Heart left ventricle (tissue), 16 donors: ENCODE measurements at regions not wholly inside any gene's neighbourhood (a gene's known extent, or its start where the extent isn't known, plus 50 kb on each side); places are given as distances from the start of the nearest gene placed in this dataset.

ENCODE experiments used
- ATAC-seq, 4 donors: fragments of 200-7000 bp; cut with Tn5 transposase; one replicate each; pipeline ENCODE4 v1.9.1; 2020 to 2022; ENCODE audit warnings: moderate library complexity in 4 of 4, mild to moderate bottlenecking in 3 of 4, moderate number of reproducible peaks in 1 of 4
- DNase-seq, 5 donors: peaks; one replicate each; pipeline ENCODE4 v3.0.0-alpha.2; 2020
- H3K27ac ChIP-seq, 12 donors: fragments of 200-600 bp; sonication (generic) in 4 of 12; one replicate each; pipeline versions ENCODE4 v1.5.0 to v1.8.0; 2016 to 2022; ENCODE audit warnings: mild to moderate bottlenecking in 2 of 12
- H3K27me3 ChIP-seq, 9 donors: fragments of 200-600 bp; sonication (generic) in 2 of 9; one replicate each; pipeline versions ENCODE4 v1.5.1 to v1.8.0; 2016 to 2022; ENCODE audit warnings: mild to moderate bottlenecking in 3 of 9
- H3K36me3 ChIP-seq, 9 donors: fragments of 200-600 bp; sonication (generic) in 2 of 9; one replicate each; pipeline versions ENCODE4 v1.5.0 to v1.8.0; 2018 to 2022; ENCODE audit warnings: mild to moderate bottlenecking in 2 of 9
- H3K4me1 ChIP-seq, 12 donors: fragments of 200-600 bp; sonication (generic) in 4 of 12; one replicate each; pipeline versions ENCODE4 v1.5.0 to v1.8.0; 2016 to 2022; ENCODE audit warnings: mild to moderate bottlenecking in 3 of 12
- H3K4me3 ChIP-seq, 12 donors: fragments of 200-600 bp; sonication (generic) in 4 of 12; one replicate each; pipeline versions ENCODE4 v1.5.0 to v1.8.0; 2017 to 2022; ENCODE audit warnings: mild to moderate bottlenecking in 9 of 12, moderate library complexity in 4 of 12
- H3K9me3 ChIP-seq, 12 donors: fragments of 200-600 bp; sonication (generic) in 4 of 12; one replicate each; pipeline versions ENCODE4 v1.5.0 to v1.8.0; 2016 to 2022; ENCODE audit warnings: mild to moderate bottlenecking in 1 of 12
- CTCF ChIP-seq, 12 donors: fragments of 200-600 bp; sonication (generic) in 4 of 12; IDR thresholded peaks; one replicate each; pipeline versions ENCODE4 v1.5.0 to v1.8.0; 2018 to 2022; ENCODE audit warnings: antibody characterized with exemption in 12 of 12, mild to moderate bottlenecking in 5 of 12
- POLR2A ChIP-seq, 2 donors: fragments of 450-650 bp; IDR thresholded peaks; one replicate each; pipeline ENCODE4 v1.6.1; 2017; ENCODE audit warnings: antibody characterized with exemption in 2 of 2, mild to moderate bottlenecking in 2 of 2, moderate library complexity in 2 of 2
- whole genome bisulfite sequencing, 4 donors: extraction: QIAGEN DNeasy Blood & Tissue Kit in 2 of 4; methylation state at CpG; one replicate each; pipeline versions ENCODE4 v1.1.5 to v1.1.7; 2013 to 2018; 5-methylcytosine and 5-hydroxymethylcytosine counted together
- intact Hi-C, 10 donors: fragments of 100-400 bp; cut with DNase I; formaldehyde crosslinking; loops; one replicate each; pipeline versions ENCODE4 v1.11.1 to v1.14.2; 2022
- donor health status: ischemic (EF 13 %, LVEDD 7.1; RV severe dilation, severe dysfunction).
- donor health status: healthy with polysubstance abuse.
- donor health status: DM: no; HTN: yes; CAD: no.
- donor health status: DM: no; HTN: no; CAD: no.
- donor health status: ischemic (EF 25% LVEDD 6.9; RV normal size, moderate dysfunction).
- donor health status: ischemic (EF 25% LVEDD 5.7; RV mildly dilated, moderate dysfunction).
- donor health status: healthy.
- donor health status: DM: yes; HTN: yes; CAD: no.
- donor health status: ischemic (EF 35%, LVEDD 5.7; RV mildly dilated, moderate dysfunction).
- donor health status: nonischemic (EF 11% LVEDD 7.7; RV severe dilation, severe dysfunction).
- donor health status: DM: yes; HTN: yes; CAD: no.
- donor health status: PGD.
- donor health status: ischemic (EF 29% LVEDD 5.4; RV normal size, mild dysfunction).
- donor health status: nonischemic (EF 23%, LVEDD 6.1; RV moderate dilation, normal function).

DNA sequence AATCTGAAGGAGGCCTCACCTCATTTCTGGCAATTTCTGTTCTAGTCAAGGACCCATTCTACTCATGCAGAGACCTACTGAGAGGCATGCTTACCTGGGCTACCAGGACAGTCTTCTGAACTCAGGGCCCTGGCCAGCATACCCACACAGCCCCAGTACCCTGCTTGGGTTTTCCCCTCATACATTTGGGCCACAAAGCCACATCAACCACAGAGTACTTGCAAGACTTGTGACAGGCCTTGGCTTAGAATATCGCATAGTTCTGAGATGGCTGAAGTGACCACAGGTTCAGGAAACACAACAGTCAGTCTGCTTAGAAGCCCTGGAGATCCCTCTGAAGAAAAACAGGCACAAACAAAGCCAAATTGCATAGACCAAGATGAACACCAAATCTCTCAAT, 758.8 kb upstream of the CDH9 start:
- Histone ChIP-seq H3K27ac (no peak overlapping the region), H3K27me3 (no peaks in the 10 kb centered on the region), H3K9me3 (peaks cover 0 to 25% (median 14%) of the 10 kb centered on the region in 12 donors), H3K36me3 (no peaks in the 10 kb centered on the region), H3K4me1 (no peaks in the 10 kb centered on the region), H3K4me3 (no peak overlapping the region)
- TF ChIP-seq POLR2A (IDR thresholded peaks at IDR 0.05), result no peak
- no peak for TF ChIP-seq CTCF (IDR thresholded peaks at IDR 0.05)
- intact Hi-C loops, result no loop called here
- DNase-seq, result no peak
- no peak for ATAC-seq
- WGBS, 4 donors, result 92 to 100% (median 97%) methylated on average over 1 of the region's 1 CpG

DNA sequence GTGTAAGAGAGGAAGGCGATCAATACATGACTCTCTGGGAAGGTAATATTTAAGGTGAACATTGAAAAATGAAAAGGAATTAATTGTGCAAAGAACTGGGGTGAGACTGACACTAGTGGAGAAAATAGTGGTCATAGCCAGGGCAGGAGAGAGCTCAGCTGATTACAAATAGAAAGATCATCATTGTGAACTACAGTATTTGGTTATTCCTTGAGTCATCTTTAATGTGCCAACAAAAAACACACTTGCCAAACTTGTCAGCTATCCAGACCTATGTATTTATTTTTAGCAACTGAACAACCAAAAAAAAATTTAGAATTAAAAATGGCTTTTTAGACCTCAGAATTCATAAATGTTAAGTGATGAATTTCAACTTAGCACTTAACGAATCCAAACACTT, 749.8 kb upstream of the CDH9 start:
- no peak for DNase-seq
- Histone ChIP-seq H3K4me1 (no peaks in the 10 kb centered on the region), H3K36me3 (no peaks in the 10 kb centered on the region), H3K9me3 (peaks cover 0 to 4% (median 0%) of the 10 kb centered on the region in 12 donors), H3K4me3 (no peak overlapping the region), H3K27ac (no peak overlapping the region), H3K27me3 (no peaks in the 10 kb centered on the region)
- TF ChIP-seq CTCF (IDR thresholded peaks at IDR 0.05) (no peak), POLR2A (IDR thresholded peaks at IDR 0.05) (no peak)
- intact Hi-C loops, result no loop called here
- no peak for ATAC-seq
- WGBS, 4 donors, result 90 to 97% (median 93%) methylated on average over 2 of the region's 2 CpGs

DNA sequence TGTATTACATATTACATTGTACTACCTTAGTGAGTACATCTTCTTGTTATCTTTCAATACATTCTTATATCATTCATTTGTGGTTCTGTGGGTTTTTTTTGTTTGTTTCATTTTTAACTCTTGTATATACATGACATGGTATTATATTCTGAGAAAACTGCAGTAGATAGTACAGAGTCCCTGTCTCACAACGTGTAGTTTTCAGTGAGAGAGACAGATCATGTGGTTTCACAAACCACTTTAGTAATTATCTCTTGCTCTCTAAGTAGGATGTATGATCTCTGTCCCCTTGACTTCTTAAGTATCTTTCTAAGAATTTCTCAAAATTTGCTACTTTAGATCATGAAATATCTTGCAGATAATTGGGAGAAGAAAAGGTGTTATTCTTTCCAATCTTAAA, 745.9 kb upstream of the CDH9 start:
- Histone ChIP-seq H3K4me1 (no peaks in the 10 kb centered on the region), H3K9me3 (peaks cover 0 to 4% (median 0%) of the 10 kb centered on the region in 12 donors), H3K36me3 (no peaks in the 10 kb centered on the region), H3K27me3 (no peaks in the 10 kb centered on the region), H3K4me3 (no peak overlapping the region), H3K27ac (no peak overlapping the region)
- DNase-seq (no peak), ATAC-seq (no peak)
- WGBS, 4 donors, result 49 to 71% (median 56%) methylated on average over 1 of the region's 1 CpG
- intact Hi-C loops, result no loop called here
- TF ChIP-seq CTCF (IDR thresholded peaks at IDR 0.05) (no peak), POLR2A (IDR thresholded peaks at IDR 0.05) (no peak)

DNA sequence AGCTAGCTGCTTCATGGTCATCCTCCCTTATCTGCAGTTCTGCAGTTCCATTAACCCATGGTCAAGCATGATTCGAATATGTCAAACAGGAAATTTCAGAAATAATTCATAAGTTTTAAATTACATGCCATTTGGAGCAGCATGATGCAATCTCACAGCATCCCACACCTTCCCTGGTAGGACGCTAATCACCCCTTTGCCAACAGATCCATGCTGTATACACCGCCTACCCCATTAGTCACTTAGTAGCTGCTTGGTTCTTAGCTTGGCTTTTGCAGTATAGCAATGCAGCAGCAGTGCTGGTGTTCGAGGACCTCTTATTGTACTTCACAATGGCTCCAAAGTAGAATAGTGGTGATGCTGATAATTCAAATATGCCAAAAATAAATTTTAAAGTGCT, 739.7 kb upstream of the CDH9 start:
- H3K4me3 ChIP-seq, result no peak overlapping the region
- DNase-seq (no peak), ATAC-seq (no peak)
- H3K4me1 ChIP-seq, result no peaks in the 10 kb centered on the region
- TF ChIP-seq POLR2A (IDR thresholded peaks at IDR 0.05), result no peak
- no peak for TF ChIP-seq CTCF (IDR thresholded peaks at IDR 0.05)
- H3K27me3 ChIP-seq, result no peaks in the 10 kb centered on the region
- intact Hi-C loops, result no loop called here
- H3K36me3 ChIP-seq, result no peaks in the 10 kb centered on the region
- WGBS, 4 donors, result 76 to 88% (median 79%) methylated on average over 4 of the region's 4 CpGs
- no peak overlapping the region for H3K27ac ChIP-seq
- peaks cover 0 to 7% (median 0%) of the 10 kb centered on the region in 12 donors for H3K9me3 ChIP-seq
